ENCODE measurements at regions not wholly inside any gene's neighbourhood (a gene's known extent, or its start where the extent isn't known, plus 50 kb on each side); places are given as distances from the start of the nearest gene placed in this dataset.
"Not testable (repeated sequence)": the region's sequence is repeated elsewhere in the genome, so short reads cannot be mapped to it uniquely, and the experiment has no call there.

DNA sequence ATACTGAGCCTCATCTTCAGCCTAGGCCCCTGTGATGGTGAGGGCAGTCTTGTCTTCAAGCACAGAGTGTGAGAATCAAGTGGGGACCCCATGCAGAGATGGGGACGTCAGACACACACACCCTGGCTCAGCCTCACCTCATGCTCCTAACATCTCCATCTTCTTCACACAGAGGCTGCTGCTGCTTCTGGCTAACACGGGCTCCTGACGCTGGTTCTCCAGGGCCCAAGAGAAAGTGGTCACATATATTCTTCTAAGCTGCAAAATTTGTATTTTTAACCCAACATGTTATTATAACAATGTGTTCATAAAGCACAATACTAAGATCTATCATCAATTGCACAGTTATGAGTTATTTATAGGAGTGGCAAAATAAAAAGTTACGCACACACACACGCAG, 101.2 kb downstream of the VPREB1 start:
- DNase-seq (ENCODE audit: extremely low read depth in 1 of 2, low read depth in 1 of 2): no peak

GRCh38 chr22:22346401-22347107, 102.0 kb downstream of the VPREB1 start:
- no peak for DNase-seq (ENCODE audit: extremely low read depth in 1 of 2, low read depth in 1 of 2)

GRCh38 chr22:22348127-22348814, 103.7 kb downstream of the VPREB1 start:
- DNase-seq (ENCODE audit: extremely low read depth in 1 of 2, low read depth in 1 of 2): no peak

GRCh38 chr22:22348815-22349454, 104.3 kb downstream of the VPREB1 start:
- DNase-seq (ENCODE audit: extremely low read depth in 1 of 2, low read depth in 1 of 2): no peak

DNA sequence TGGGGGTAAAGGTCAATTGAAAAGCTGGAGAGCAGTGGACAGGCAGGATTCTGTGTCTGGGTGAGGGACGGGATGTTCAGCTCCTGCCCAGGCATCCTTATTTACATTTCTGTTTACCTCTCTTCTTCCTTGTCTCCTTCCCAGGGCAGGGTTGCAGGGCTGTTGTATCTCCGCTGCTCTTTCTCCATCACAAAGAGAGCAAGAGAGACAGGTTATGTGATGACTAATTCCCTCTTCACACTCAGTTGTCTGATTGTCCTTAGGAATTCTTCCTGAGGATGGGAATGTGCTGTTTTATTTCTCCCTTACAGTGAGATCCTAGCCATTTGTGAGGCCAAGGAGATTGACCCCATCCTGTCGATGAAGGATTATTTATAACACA, 104.9 kb downstream of the VPREB1 start:
- DNase-seq (ENCODE audit: extremely low read depth in 1 of 2, low read depth in 1 of 2): no peak

GRCh38 chr22:22351366-22351765, 106.8 kb downstream of the VPREB1 start:
- DNase-seq (ENCODE audit: extremely low read depth in 1 of 2, low read depth in 1 of 2): no peak

- no peak for DNase-seq (ENCODE audit: extremely low read depth in 1 of 2, low read depth in 1 of 2)
Observed at GRCh38 chr22:22352371-22352999, 107.9 kb downstream of the VPREB1 start.

DNA sequence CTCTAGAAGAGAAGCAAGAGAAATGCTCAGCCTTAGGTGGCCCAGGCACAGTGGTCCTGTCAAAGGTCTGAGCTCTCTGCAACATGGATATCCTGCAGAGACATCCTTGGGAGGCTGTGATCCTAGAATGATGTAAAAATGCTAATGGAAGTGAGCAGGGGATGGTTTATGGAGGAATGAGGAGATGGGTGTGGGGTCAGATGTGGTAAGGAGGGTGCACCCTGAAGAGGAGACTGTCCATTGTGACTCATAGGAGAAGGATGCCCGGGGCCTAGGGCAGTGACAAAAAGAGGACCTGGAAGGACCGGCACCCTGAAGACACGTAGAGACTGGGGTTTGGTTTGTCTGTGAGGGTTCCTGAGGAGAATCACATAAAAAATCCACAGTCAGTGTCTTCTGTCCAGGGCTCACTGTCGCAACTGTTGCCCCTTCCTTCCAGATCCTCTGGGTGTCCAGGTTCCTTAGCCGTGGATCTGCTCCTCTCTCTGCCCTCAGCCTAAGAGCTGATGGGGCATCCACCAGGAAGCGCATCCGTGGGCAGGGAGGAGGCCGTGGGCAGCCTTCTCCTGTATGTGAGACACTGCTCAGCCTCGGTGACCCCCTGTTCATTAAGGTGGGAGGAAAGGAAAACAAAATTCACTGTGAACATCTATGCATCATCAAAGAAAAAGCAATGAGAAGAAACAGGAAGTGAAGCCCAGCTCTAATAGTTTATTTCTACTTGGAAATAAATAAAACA, 110.7 kb downstream of the VPREB1 start:
- no peak for DNase-seq (ENCODE audit: extremely low read depth in 1 of 2, low read depth in 1 of 2)

DNA sequence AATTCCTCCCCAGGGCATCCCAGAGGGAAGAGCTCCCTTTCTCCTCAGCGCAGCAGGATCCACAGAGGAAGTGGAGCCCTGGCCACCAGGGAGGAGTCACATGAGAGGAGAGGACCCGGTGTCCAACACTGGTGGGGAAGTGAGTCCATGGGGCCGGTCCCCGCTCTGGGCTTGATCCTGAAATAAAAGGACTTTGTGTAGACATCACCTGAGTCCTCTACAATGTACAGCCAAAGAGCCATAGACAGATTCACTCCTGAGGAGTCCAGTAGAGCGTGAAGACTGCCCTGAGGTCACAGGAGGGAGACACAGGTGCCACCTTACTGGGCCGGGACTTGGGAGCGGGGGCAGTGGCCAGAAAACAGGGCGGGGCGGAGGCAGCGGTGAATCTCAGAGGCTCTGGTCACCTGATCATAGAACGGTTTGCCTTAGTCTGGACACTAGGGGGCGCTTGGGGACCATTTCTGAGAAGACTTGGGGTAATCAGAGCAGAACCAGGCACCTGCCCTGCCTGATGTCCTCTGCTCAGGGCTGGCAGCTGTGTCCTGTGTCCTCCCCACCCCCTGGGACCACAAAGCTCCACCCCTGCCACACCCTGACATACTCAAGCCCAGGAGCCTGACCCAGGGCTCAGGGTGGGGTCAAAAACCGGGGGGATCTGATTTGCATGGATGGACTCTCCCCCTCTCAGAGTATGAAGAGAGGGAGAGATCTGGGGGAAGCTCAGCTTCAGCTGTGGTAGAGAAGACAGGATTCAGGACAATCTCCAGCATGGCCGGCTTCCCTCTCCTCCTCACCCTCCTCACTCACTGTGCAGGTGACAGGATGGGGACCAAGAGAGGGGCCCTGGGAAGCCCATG, 112.7 kb downstream of the VPREB1 start:
- DNase-seq (ENCODE audit: extremely low read depth in 1 of 2, low read depth in 1 of 2): peak; percentile 45 to 77

GRCh38 chr22:22358152-22358551, 113.6 kb downstream of the VPREB1 start:
- DNase-seq (ENCODE audit: extremely low read depth in 1 of 2, low read depth in 1 of 2): no peak

GRCh38 chr22:22358686-22359085, 114.1 kb downstream of the VPREB1 start:
- DNase-seq (ENCODE audit: extremely low read depth in 1 of 2, low read depth in 1 of 2): no peak

DNA sequence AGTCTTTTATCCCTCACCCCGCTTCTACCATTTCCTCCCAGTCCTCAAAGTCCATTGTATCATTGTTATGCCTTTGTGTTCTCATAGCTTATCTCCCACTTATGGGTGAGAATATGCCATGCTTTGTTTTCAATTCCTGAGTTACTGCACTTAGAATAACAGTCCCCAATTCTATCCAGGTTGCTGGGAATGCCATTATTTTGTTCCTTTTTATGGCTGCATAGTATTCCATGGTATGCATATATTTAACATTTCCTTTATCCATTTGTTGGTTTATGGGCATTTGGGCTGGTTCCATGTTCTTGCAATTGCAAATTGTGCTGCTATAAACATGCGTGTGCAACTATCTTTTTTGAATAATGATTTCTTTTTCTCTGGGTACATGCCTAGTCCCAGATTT, 114.9 kb downstream of the VPREB1 start:
- DNase-seq (ENCODE audit: extremely low read depth in 1 of 2, low read depth in 1 of 2): no peak

GRCh38 chr22:22360014-22360413, 115.4 kb downstream of the VPREB1 start:
- no peak for DNase-seq (ENCODE audit: extremely low read depth in 1 of 2, low read depth in 1 of 2)

DNA sequence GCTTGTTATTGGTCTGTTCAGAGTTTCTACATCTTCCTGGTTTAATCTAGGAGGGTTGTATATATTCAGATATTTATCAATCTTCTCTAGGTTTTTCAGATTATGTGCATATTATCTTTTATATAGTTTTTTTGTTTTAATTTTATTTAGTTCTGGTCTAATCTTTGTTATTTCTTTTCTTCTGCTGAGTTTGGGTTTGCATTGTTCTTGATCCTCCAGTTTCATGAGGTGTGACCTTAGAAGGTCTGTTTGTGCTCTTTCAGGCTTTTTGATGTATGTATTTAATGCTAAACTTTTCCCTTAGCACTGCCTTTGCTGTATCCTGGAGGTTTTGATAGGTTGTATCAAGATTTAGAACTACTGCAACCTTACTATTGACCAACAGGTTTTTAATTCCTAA, 117.7 kb downstream of the VPREB1 start:
- no peak for DNase-seq (ENCODE audit: extremely low read depth in 1 of 2, low read depth in 1 of 2)

DNA sequence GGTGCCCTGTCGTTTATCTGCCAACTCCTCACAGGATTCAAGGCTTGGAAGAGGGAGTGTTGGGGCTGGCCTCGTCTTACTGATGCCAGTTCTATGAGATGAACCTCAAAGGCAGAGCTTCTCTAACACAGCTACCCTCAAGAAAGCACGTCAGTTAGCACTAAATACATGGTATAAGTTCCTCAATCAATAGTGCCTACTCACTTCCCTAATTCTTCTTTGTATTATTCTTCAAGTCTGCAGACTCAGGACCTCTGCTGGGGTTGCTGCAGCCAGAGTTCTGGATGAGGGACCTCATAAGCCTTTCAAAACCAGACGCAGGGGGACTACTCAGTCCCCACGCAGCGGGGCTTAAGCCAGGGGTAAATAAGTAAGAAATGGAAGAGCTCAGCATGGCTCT, 118.3 kb downstream of the VPREB1 start:
- DNase-seq (ENCODE audit: extremely low read depth in 1 of 2, low read depth in 1 of 2): no peak

DNA sequence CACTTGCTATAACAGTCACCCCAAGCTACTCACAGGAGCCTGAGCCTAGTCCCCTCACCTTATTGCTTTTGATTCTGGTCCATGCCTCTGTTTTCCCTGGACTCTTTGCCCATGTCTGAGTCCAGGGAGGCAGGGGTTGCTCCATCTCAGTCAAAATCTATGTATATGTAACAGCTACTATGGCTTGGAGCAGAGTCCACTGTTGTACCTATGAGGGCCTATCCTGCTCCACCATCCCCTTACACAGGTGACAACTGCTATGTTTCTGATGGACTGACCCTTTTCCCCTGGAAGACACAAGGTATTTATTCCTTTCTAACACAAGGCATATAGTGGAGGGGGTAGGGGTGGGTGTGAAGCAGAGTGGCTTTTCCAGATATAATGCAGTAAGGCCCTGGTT, 119.6 kb downstream of the VPREB1 start:
- no peak for DNase-seq (ENCODE audit: extremely low read depth in 1 of 2, low read depth in 1 of 2)

- no peak for DNase-seq (ENCODE audit: extremely low read depth in 1 of 2, low read depth in 1 of 2)
Observed at GRCh38 chr22:22366537-22366936, 122.0 kb downstream of the VPREB1 start.

DNA sequence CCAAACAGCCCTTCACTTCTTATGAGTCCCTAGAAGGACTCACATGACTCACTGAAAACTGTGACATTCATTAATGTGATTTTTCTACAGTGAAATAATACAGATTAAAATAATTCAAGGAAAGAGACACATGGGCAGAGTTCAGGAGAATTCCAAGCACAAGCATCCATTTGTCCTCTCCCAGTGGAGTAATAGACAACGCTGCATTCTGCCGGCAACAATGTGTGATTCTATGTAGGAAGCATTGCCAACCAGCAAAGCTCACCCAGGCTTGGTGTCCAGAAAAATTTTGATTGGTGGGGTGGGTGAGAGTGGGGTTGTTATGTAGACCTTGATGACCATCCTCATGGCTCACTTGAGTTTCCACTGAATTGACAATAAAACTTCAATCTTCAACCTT, 123.9 kb downstream of the VPREB1 start:
- DNase-seq (ENCODE audit: extremely low read depth in 1 of 2, low read depth in 1 of 2): no peak

- DNase-seq (ENCODE audit: extremely low read depth in 1 of 2, low read depth in 1 of 2): not testable (repeated sequence)
Observed at GRCh38 chr22:22369219-22369963, 124.8 kb downstream of the VPREB1 start.

DNA sequence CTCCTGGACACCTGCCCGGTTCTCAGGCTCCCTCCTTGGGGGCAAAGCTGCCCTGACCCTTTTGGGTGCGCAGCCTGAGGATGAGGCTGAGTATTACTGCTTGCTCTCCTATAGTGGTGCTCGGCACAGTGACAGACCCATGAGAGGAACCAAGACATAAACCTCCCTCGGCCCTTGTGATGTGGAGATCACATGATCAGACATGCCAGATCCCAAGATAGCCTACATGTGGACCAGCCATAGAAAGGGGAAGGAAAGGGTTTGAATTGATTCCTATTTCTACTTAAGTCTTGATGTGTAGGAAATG, 125.3 kb downstream of the VPREB1 start:
- no peak for DNase-seq (ENCODE audit: extremely low read depth in 1 of 2, low read depth in 1 of 2)

Measured in stimulated activated CD8-positive, alpha-beta memory T cell treated with anti-CD3 and anti-CD28 coated beads, Interleukin-7, amount 100 ng/mL, for 48 hours (primary cell).